K562 (cell line): ENCODE measurements at regions not wholly inside any gene's neighbourhood (a gene's known extent, or its start where the extent isn't known, plus 50 kb on each side); places are given as distances from the start of the nearest gene placed in this dataset.

Experiments used
- BRD9 ChIP-seq: fragments of 450-650 bp; IDR thresholded peaks from 2 replicates; pipeline ENCODE4 v1.6.1; 2018; ENCODE audit warnings: low read depth; ENCODE audit not compliant: partially characterized antibody
- EZH2 ChIP-seq: IDR thresholded peaks from 2 replicates; pipeline ENCODE4 v1.6.1; 2012; ENCODE audit warnings: low read depth, mild to moderate bottlenecking, inconsistent platforms, low read length, borderline replicate concordance
- RCOR1 ChIP-seq, 2 experiments: IDR thresholded peaks; 2 replicates each; pipeline ENCODE4 v1.6.1; 2012; ENCODE audit warnings: low read depth in 2 of 2, low read length in 2 of 2, borderline replicate concordance in 1 of 2, improper control_type of control experiment in 1 of 2
- TF ChIP-seq, protein P1 (sequence below): fragments of 450-650 bp; IDR thresholded peaks from 2 replicates; pipeline ENCODE4 v1.6.1; 2016; ENCODE audit warnings: low read depth, mild to moderate bottlenecking, moderate library complexity

DNA sequence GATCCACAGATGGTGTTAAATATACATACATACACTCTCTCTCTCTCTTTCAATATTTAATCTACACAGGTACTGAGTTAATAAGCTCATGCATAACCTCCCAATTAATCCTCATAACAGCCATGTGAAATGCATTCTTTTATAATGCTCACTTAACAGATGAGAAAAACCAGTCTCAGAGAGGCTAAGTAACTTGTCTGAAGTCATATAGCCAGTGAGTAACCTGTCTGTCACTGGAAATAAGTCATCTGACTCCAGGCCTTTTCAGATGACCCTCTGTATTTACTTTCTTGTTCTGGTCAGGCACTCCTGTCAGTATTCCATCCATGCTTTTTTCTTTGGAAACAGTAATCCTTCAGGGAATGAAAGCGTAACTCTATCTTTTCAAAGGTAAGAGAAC is 594.0 kb upstream of the TENM4 start:
- TF ChIP-seq, protein P1, sequence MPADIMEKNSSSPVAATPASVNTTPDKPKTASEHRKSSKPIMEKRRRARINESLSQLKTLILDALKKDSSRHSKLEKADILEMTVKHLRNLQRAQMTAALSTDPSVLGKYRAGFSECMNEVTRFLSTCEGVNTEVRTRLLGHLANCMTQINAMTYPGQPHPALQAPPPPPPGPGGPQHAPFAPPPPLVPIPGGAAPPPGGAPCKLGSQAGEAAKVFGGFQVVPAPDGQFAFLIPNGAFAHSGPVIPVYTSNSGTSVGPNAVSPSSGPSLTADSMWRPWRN, result no peak
- TF ChIP-seq BRD9 (no peak), EZH2 (no peak), RCOR1 (IDR thresholded peaks at IDR 0.05; ENCODE audit: borderline replicate concordance in 1 of 2, low read depth in 2 of 2, low read length in 2 of 2) (no peak)
